ENCODE measurements at regions not wholly inside any gene's neighbourhood (a gene's known extent, or its start where the extent isn't known, plus 50 kb on each side); places are given as distances from the start of the nearest gene placed in this dataset.

- Histone ChIP-seq H3K27ac (ENCODE audit: low read depth, low read length) (no peak overlapping the region), H3K18ac (ENCODE audit: extremely low read depth, low read length) (no peak overlapping the region), H2BK5ac (ENCODE audit: low read depth, low read length) (no peak overlapping the region), H4K91ac (replicated peaks; ENCODE audit: insufficient read length, low read length) (no peak overlapping the region), H3K14ac (ENCODE audit: insufficient read length) (no peak overlapping the region), H4K5ac (ENCODE audit: insufficient read length, low read depth, low read length) (no peak overlapping the region), H2BK120ac (replicated peaks; ENCODE audit: low read depth, low read length) (no peak overlapping the region), H2BK20ac (ENCODE audit: low read length) (no peak overlapping the region), H3K9ac (replicated peaks in 1 of 4; ENCODE audit: extremely low read depth in 1 of 4, low read depth in 3 of 4, low read length in 3 of 4) (no peak overlapping the region), H4K8ac (ENCODE audit: extremely low read depth, insufficient read depth, low read length) (no peak overlapping the region), H2AK5ac (ENCODE audit: low read depth, low read length) (no peak overlapping the region), H2AFZ (ENCODE audit: low read length) (no peak overlapping the region), H3K23me2 (ENCODE audit: low read depth, low read length) (peaks cover 5% of the 10 kb centered on the region; the same call in 1 of the 2 replicates), H4K20me1 (replicated peaks in 1 of 2; ENCODE audit: control insufficient read depth in 1 of 2, insufficient read depth in 2 of 2, low read length in 2 of 2) (no peaks in the 10 kb centered on the region), H2BK15ac (ENCODE audit: low read length) (no peak overlapping the region), H3K4me2 (ENCODE audit: insufficient read depth in 1 of 2, low read depth in 2 of 2, low read length in 2 of 2) (no peak overlapping the region), H3K36me3 (ENCODE audit: control insufficient read depth in 2 of 4, insufficient read depth in 4 of 4, low read length in 3 of 4) (no peaks in the 10 kb centered on the region), H3K56ac (replicated peaks; ENCODE audit: insufficient read length, low read depth, low read length) (no peak overlapping the region), H3K9me3 (ENCODE audit: insufficient read depth in 2 of 2, low read depth in 1 of 2, low read length in 1 of 2) (no peaks in the 10 kb centered on the region), H3K4ac (replicated peaks; ENCODE audit: insufficient read length, low read depth, low read length) (no peak overlapping the region), H3K4me1 (replicated peaks in 1 of 4; ENCODE audit: control insufficient read depth in 3 of 4, insufficient read depth in 4 of 4, low read length in 3 of 4) (peaks cover 5 to 17% (median 8%) of the 10 kb centered on the region in 4 experiments; a peak in 6 of 7 replicates), H3K79me1 (ENCODE audit: low read depth, low read length) (no peaks in the 10 kb centered on the region), H3K79me2 (ENCODE audit: control insufficient read depth in 1 of 2, insufficient read depth in 2 of 2, low read length in 2 of 2) (no peaks in the 10 kb centered on the region), H3K23ac (ENCODE audit: insufficient read length) (no peak overlapping the region), H2BK12ac (ENCODE audit: low read depth, low read length) (no peak overlapping the region), H3K27me3 (replicated peaks in 1 of 4; ENCODE audit: control insufficient read depth in 3 of 4, extremely low read depth in 1 of 4, insufficient read depth in 3 of 4, low read length in 3 of 4) (no peaks in the 10 kb centered on the region), H3K4me3 (ENCODE audit: extremely low read depth in 1 of 4, insufficient read depth in 2 of 4, low read depth in 3 of 4, low read length in 4 of 4) (no peak overlapping the region)
- ChIA-PET CTCF (ENCODE audit: partially characterized antibody) (interaction anchor here (1.7 kb wide), 1 partner anchor 174 kb away, joined by 5 read pairs; no protein-coding TSS in a partner anchor), POLR2A (ENCODE audit: partially characterized antibody) (interaction anchor here (0.6 to 0.8 kb wide), 3 partner anchors 169 to 175 kb away, joined by 3 read pairs; no protein-coding TSS in a partner anchor)
- DNase-seq (ENCODE audit: low read depth in 1 of 2, low spot score in 2 of 2) (no peak), FAIRE-seq (no peak)
- TF ChIP-seq SP2 (IDR thresholded peaks at IDR 0.05; ENCODE audit: low read length) (no peak), ZNF274 (IDR thresholded peaks at IDR 0.05; ENCODE audit: borderline replicate concordance, extremely low read depth, low read length) (no peak), PHF8 (conservative IDR thresholded peaks at IDR 0.05; ENCODE audit: low read depth, low read length) (no peak), SIN3A (conservative IDR thresholded peaks at IDR 0.05 in 1 of 2, IDR thresholded peaks at IDR 0.05 in 1 of 2; ENCODE audit: low read depth in 1 of 2, low read length in 2 of 2) (no peak), POU5F1 (IDR thresholded peaks at IDR 0.05; ENCODE audit: low read depth, low read length) (no peak)
Measured at GRCh38 chr4:38493066-38493465, 170.9 kb upstream of the KLF3 start.
